GM23248 (cell line): ENCODE measurements at regions not wholly inside any gene's neighbourhood (a gene's known extent, or its start where the extent isn't known, plus 50 kb on each side); places are given as distances from the start of the nearest gene placed in this dataset.

Experiments used
- EZH2 ChIP-seq: fragments of 200-600 bp; sonication (generic); IDR thresholded peaks from 2 replicates; pipeline ENCODE4 v1.6.1; 2018; ENCODE audit warnings: antibody characterized with exemption, mild to moderate bottlenecking; ENCODE audit not compliant: insufficient read depth, poor library complexity, severe bottlenecking
- EZH2phosphoT487 ChIP-seq: fragments of 200-600 bp; sonication (generic); IDR thresholded peaks from 2 replicates; pipeline ENCODE4 v1.6.1; 2018; ENCODE audit warnings: antibody characterized with exemption, moderate library complexity, mild to moderate bottlenecking, low read depth; ENCODE audit not compliant: insufficient read depth

DNA sequence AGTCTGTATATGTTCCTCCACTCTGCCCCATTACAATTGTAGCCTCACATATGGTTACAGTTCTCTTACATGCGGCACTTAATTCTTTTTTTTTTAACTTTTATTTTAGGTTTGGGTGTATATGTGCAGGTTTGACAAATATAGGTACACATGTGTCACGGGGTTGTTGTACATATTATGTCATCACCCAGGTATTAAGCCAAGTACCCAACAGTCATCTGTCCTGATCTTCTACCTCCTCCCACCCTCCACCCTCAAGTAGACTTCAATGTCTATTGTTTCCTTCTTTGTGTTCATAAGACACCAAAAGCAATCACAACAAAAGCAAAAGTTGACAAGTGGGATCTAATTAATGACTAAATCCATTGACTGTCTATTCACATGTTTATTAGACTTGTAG, 144.6 kb upstream of the TP63 start:
- TF ChIP-seq EZH2 (no peak), EZH2phosphoT487 (no peak)
